Tibial artery (tissue), 4 donors: ENCODE measurements at regions not wholly inside any gene's neighbourhood (a gene's known extent, or its start where the extent isn't known, plus 50 kb on each side); places are given as distances from the start of the nearest gene placed in this dataset.

ENCODE experiments used
- DNase-seq, 2 donors: peaks; one replicate each; pipeline ENCODE4 v3.0.0-alpha.2; 2019
- H3K27ac ChIP-seq, 2 donors: fragments of 200-600 bp; sonication (generic) in 1 of 2; 1 replicate in 1 of 2; 2 replicates in 1 of 2; pipeline ENCODE4 v1.5.1; 2018 to 2019; ENCODE audit warnings: mild to moderate bottlenecking in 1 of 2
- H3K27me3 ChIP-seq, 2 donors: fragments of 200-600 bp; sonication (generic) in 1 of 2; one replicate each; pipeline versions ENCODE4 v1.5.1 to v1.6.0; 2016 to 2019
- H3K36me3 ChIP-seq, 3 donors: fragments of 200-600 bp; sonication (generic) in 2 of 3; one replicate each; pipeline ENCODE4 v1.5.1; 2016 to 2019; ENCODE audit warnings: mild to moderate bottlenecking in 2 of 3
- H3K4me1 ChIP-seq, 4 donors: fragments of 200-600 bp; sonication (generic) in 2 of 4; 1 replicate in 3 of 4; 2 replicates in 1 of 4; pipeline ENCODE4 v1.5.1; 2016 to 2019
- H3K4me3 ChIP-seq, 2 donors: fragments of 200-600 bp; sonication (generic) in 1 of 2; 1 replicate in 1 of 2; 2 replicates in 1 of 2; pipeline ENCODE4 v1.5.1; 2018 to 2019; ENCODE audit warnings: mild to moderate bottlenecking in 2 of 2
- H3K9me3 ChIP-seq, 3 donors: fragments of 200-600 bp; sonication (generic) in 1 of 3; one replicate each; pipeline ENCODE4 v1.5.1; 2016 to 2019
- intact Hi-C: fragments of 100-400 bp; cut with DNase I; formaldehyde crosslinking; loops from one replicate; pipeline ENCODE4 v1.15.0; 2023; ENCODE audit warnings: low total_unique reads
- TF ChIP-seq, protein P1 (sequence below), 2 experiments: fragments of 200-600 bp in 1 of 2; fragments of 450-650 bp in 1 of 2; IDR thresholded peaks; one replicate each; pipeline ENCODE4 v1.5.1; 2017 to 2019; ENCODE audit warnings: antibody characterized with exemption in 2 of 2, mild to moderate bottlenecking in 1 of 2, moderate library complexity in 1 of 2

GRCh38 chr6:14200047-14200446 is 82.5 kb downstream of the CD83 start:
- no peak overlapping the region for H3K27ac ChIP-seq
- no peaks in the 10 kb centered on the region for H3K27me3 ChIP-seq
- no peaks in the 10 kb centered on the region for H3K36me3 ChIP-seq
- H3K9me3 ChIP-seq = no peaks in the 10 kb centered on the region
- H3K4me3 ChIP-seq = no peak overlapping the region
- intact Hi-C loops = loop anchor here (2.0 to 10.0 kb wide), 2 partner anchors 25 to 1045 kb away; partner anchors contain the start of gene JARID2
- TF ChIP-seq, protein P1, sequence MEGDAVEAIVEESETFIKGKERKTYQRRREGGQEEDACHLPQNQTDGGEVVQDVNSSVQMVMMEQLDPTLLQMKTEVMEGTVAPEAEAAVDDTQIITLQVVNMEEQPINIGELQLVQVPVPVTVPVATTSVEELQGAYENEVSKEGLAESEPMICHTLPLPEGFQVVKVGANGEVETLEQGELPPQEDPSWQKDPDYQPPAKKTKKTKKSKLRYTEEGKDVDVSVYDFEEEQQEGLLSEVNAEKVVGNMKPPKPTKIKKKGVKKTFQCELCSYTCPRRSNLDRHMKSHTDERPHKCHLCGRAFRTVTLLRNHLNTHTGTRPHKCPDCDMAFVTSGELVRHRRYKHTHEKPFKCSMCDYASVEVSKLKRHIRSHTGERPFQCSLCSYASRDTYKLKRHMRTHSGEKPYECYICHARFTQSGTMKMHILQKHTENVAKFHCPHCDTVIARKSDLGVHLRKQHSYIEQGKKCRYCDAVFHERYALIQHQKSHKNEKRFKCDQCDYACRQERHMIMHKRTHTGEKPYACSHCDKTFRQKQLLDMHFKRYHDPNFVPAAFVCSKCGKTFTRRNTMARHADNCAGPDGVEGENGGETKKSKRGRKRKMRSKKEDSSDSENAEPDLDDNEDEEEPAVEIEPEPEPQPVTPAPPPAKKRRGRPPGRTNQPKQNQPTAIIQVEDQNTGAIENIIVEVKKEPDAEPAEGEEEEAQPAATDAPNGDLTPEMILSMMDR (IDR thresholded peaks at IDR 0.05) = no peak
- H3K4me1 ChIP-seq = no peaks in the 10 kb centered on the region
- DNase-seq = no peak

- DNase-seq = no peak
- Histone ChIP-seq H3K27me3 (no peaks in the 10 kb centered on the region), H3K4me3 (no peak overlapping the region), H3K36me3 (no peaks in the 10 kb centered on the region), H3K9me3 (no peaks in the 10 kb centered on the region), H3K4me1 (no peaks in the 10 kb centered on the region), H3K27ac (no peak overlapping the region)
- intact Hi-C loops = loop anchor here (10.0 kb wide), 1 partner anchor 1042 kb away; the partner anchor contains the start of gene JARID2
- TF ChIP-seq, protein P1 (IDR thresholded peaks at IDR 0.05) = no peak
Observed at GRCh38 chr6:14202947-14203346, 85.4 kb downstream of the CD83 start.

DNA sequence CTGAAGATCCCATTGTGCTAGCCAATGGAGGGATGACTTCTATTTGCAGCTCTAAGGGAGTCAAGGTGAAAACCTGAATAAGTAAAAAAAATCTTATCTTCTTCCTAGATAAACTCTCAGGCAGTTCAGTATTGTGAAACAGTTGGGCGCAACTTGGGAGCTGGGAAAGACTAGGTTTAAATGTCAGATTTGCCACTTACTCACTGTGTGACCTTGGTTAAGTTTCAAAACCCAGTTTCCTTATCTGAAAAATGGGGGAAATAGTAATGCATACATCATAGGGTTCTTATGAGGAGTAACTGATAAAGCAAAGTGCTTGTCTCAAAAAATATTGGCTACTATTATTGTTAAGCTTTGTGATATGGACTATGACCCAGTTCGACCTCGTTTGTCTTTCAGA is 88.8 kb downstream of the CD83 start:
- no peak overlapping the region for H3K27ac ChIP-seq
- TF ChIP-seq, protein P1 (IDR thresholded peaks at IDR 0.05) = no peak
- no peaks in the 10 kb centered on the region for H3K9me3 ChIP-seq
- no peak for DNase-seq
- intact Hi-C loops = loop anchor here (10.0 kb wide), 1 partner anchor 1038 kb away; the partner anchor contains the start of gene JARID2
- H3K4me1 ChIP-seq = peaks cover 0 to 11% (median 4%) of the 10 kb centered on the region in 4 donors
- no peak overlapping the region for H3K4me3 ChIP-seq
- H3K27me3 ChIP-seq = no peaks in the 10 kb centered on the region
- H3K36me3 ChIP-seq = no peaks in the 10 kb centered on the region

DNA sequence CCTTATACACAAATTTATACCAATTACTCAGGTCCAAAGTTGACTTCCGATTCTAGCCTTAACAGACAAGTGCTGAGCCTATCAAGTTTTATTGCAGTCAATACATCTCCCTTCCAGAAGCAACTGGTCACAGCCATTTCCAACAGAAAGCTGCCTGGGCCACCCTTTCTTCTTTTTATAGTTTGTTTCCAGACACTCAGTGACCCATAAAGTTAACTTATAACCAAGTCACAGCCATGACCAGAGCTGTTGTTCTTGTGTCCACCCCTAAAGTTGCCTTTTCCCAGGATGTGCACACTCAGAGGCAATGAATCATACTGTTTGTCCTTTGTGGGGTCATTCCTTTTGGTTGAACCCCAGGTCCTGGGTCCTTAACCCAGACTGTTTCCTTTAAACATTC is 89.9 kb downstream of the CD83 start:
- H3K36me3 ChIP-seq = no peaks in the 10 kb centered on the region
- H3K27me3 ChIP-seq = no peaks in the 10 kb centered on the region
- peaks cover 0 to 19% (median 13%) of the 10 kb centered on the region in 4 donors for H3K4me1 ChIP-seq
- TF ChIP-seq, protein P1 (IDR thresholded peaks at IDR 0.05) = no peak
- DNase-seq = no peak
- H3K9me3 ChIP-seq = no peaks in the 10 kb centered on the region
- intact Hi-C loops = loop anchor here (10.0 kb wide), 1 partner anchor 1037 kb away; the partner anchor contains the start of gene JARID2
- H3K27ac ChIP-seq = no peak overlapping the region
- no peak overlapping the region for H3K4me3 ChIP-seq

DNA sequence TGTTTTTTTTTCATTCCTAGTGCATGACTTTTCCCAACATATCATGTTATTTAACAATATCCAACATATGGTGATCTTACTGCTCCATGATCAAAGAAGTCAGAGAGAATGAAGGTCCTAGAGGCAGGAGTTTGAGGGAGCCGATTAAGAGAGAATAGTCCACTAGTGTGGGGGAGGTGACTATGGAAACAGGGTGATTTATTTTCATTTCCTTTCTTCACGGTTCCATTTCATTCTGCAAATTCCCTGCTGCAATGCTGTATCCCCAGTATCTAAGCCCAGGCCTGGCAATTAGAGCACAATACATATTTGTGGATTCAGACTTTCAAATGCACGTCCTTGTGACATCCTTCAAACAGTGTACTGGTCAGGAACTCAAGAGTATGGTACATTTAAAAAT is 91.4 kb downstream of the CD83 start:
- H3K9me3 ChIP-seq = no peaks in the 10 kb centered on the region
- no peak for DNase-seq
- TF ChIP-seq, protein P1 (IDR thresholded peaks at IDR 0.05) = no peak
- no peak overlapping the region for H3K4me3 ChIP-seq
- H3K36me3 ChIP-seq = no peaks in the 10 kb centered on the region
- intact Hi-C loops = loop anchor here (10.0 kb wide), 1 partner anchor 1036 kb away; the partner anchor contains the start of gene JARID2
- no peaks in the 10 kb centered on the region for H3K27me3 ChIP-seq
- H3K27ac ChIP-seq = no peak overlapping the region
- peaks cover 0 to 19% (median 13%) of the 10 kb centered on the region in 4 donors for H3K4me1 ChIP-seq
